GM23338 (cell line): ENCODE measurements at regions not wholly inside any gene's neighbourhood (a gene's known extent, or its start where the extent isn't known, plus 50 kb on each side); places are given as distances from the start of the nearest gene placed in this dataset.
A peak's percentile ranks its signal among the peaks of the same experiment; 100 is the strongest.

Experiments
- ATAC-seq: fragments of 200-7000 bp; cut with Tn5 transposase; 3 replicates; pipeline ENCODE4 v1.9.1; 2020
- DNase-seq: peaks from one replicate; pipeline ENCODE4 v3.0.0-alpha.2; 2015; ENCODE audit warnings: low spot score
- H2AFZ ChIP-seq: fragments of 200-600 bp; sonication (generic); 2 replicates; pipeline ENCODE4 v1.8.0; 2016; ENCODE audit warnings: antibody characterized with exemption, mild to moderate bottlenecking, moderate library complexity
- H3F3A ChIP-seq: fragments of 200-600 bp; sonication (generic); replicated peaks from 2 replicates; pipeline ENCODE4 v1.8.0; 2017; ENCODE audit warnings: antibody characterized with exemption, mixed run types, low read depth
- H3K27ac ChIP-seq: fragments of 200-600 bp; sonication (generic); 2 replicates; pipeline ENCODE4 v1.6.1; 2016; ENCODE audit warnings: low read depth
- H3K27me3 ChIP-seq: fragments of 200-600 bp; sonication (generic); 2 replicates; pipeline ENCODE4 v1.8.0; 2016; ENCODE audit warnings: mild to moderate bottlenecking, mixed run types, moderate library complexity; ENCODE audit not compliant: insufficient read depth
- H3K36me3 ChIP-seq: fragments of 200-600 bp; sonication (generic); 2 replicates; pipeline ENCODE4 v1.8.0; 2016; ENCODE audit warnings: mild to moderate bottlenecking; ENCODE audit not compliant: insufficient read depth
- H3K4me1 ChIP-seq: fragments of 200-600 bp; sonication (generic); 2 replicates; pipeline ENCODE4 v1.8.0; 2016; ENCODE audit warnings: mild to moderate bottlenecking, moderate library complexity; ENCODE audit not compliant: insufficient read depth
- H3K4me2 ChIP-seq: fragments of 200-600 bp; sonication (generic); 2 replicates; pipeline ENCODE4 v1.7.1; 2017; ENCODE audit warnings: mixed run types
- H3K4me3 ChIP-seq: fragments of 200-600 bp; sonication (generic); 2 replicates; pipeline ENCODE4 v1.6.1; 2016; ENCODE audit warnings: mixed run types
- H3K79me2 ChIP-seq: fragments of 200-600 bp; sonication (generic); replicated peaks from 2 replicates; pipeline ENCODE4 v1.8.0; 2017; ENCODE audit warnings: mild to moderate bottlenecking; ENCODE audit not compliant: insufficient read depth
- H3K9me2 ChIP-seq: fragments of 200-600 bp; sonication (generic); 2 replicates; pipeline ENCODE4 v1.8.0; 2017; ENCODE audit not compliant: insufficient read depth
- H4K20me1 ChIP-seq: fragments of 200-600 bp; sonication (generic); replicated peaks from 2 replicates; pipeline ENCODE4 v1.8.0; 2017; ENCODE audit warnings: mild to moderate bottlenecking; ENCODE audit not compliant: insufficient read depth
- H3K27ac Mint-ChIP-seq: 2 replicates; pipeline ENCODE4 v1.8.0; 2020; ENCODE audit warnings: inconsistent platforms, mild to moderate bottlenecking, moderate library complexity, mixed read lengths
- H3K27me3 Mint-ChIP-seq: 3 replicates; pipeline ENCODE4 v1.8.0; 2022; ENCODE audit warnings: low read depth, mild to moderate bottlenecking, moderate library complexity, mixed read lengths, inconsistent platforms; ENCODE audit not compliant: insufficient read depth, poor library complexity
- H3K36me3 Mint-ChIP-seq: 3 replicates; pipeline ENCODE4 v1.8.0; 2021; ENCODE audit warnings: low read depth, mild to moderate bottlenecking, inconsistent platforms, moderate library complexity, mixed read lengths
- H3K4me1 Mint-ChIP-seq: 3 replicates; pipeline ENCODE4 v1.8.0; 2020; ENCODE audit warnings: mild to moderate bottlenecking, inconsistent platforms, mixed read lengths
- H3K4me3 Mint-ChIP-seq: 3 replicates; pipeline ENCODE4 v1.8.0; 2021; ENCODE audit warnings: moderate library complexity, mild to moderate bottlenecking, inconsistent platforms, mixed read lengths
- H3K9me3 Mint-ChIP-seq: 3 replicates; pipeline ENCODE4 v1.8.0; 2020; ENCODE audit warnings: moderate library complexity, mild to moderate bottlenecking, inconsistent platforms, mixed read lengths
- CREB1 ChIP-seq: fragments of 250-450 bp; sonication (Bioruptor Pico); IDR thresholded peaks from 2 replicates; pipeline ENCODE4 v1.5.0; 2020; ENCODE audit warnings: low read depth, mild to moderate bottlenecking, moderate library complexity
- EZH2phosphoT487 ChIP-seq: fragments of 200-600 bp; sonication (generic); IDR thresholded peaks from one replicate; pipeline ENCODE4 v1.8.1; 2018; ENCODE audit warnings: antibody characterized with exemption; ENCODE audit not compliant: unreplicated experiment
- JUNB ChIP-seq: IDR thresholded peaks from one replicate; pipeline ENCODE4 v1.6.1; 2016; ENCODE audit warnings: antibody characterized with exemption; ENCODE audit not compliant: unreplicated experiment
- POLR2AphosphoS5 ChIP-seq: IDR thresholded peaks from 2 replicates; pipeline ENCODE4 v1.6.1; 2016; ENCODE audit warnings: antibody characterized with exemption, low read depth
- ZNF331 ChIP-seq: fragments of 250-450 bp; sonication (Bioruptor Pico); IDR thresholded peaks from 2 replicates; pipeline ENCODE4 v1.5.0; 2020; ENCODE audit warnings: low read depth, mild to moderate bottlenecking, moderate library complexity
- TF ChIP-seq, protein P1 (sequence below): fragments of 250-450 bp; sonication (Bioruptor Pico); IDR thresholded peaks from 2 replicates; pipeline ENCODE4 v1.5.0; 2020; ENCODE audit warnings: mild to moderate bottlenecking, moderate library complexity
- TF ChIP-seq, protein P2 (sequence below): IDR thresholded peaks from 2 replicates; pipeline ENCODE4 v1.6.1; 2016; ENCODE audit warnings: antibody characterized with exemption
- TF ChIP-seq, protein P3 (sequence below), 2 experiments: fragments of 200-600 bp in 1 of 2; sonication (generic) in 1 of 2; conservative IDR thresholded peaks; 2 replicates each; pipeline versions ENCODE4 v1.5.1 to v1.6.1; 2016 to 2017; ENCODE audit warnings: antibody characterized with exemption in 2 of 2, low read depth in 2 of 2, mild to moderate bottlenecking in 2 of 2, moderate library complexity in 1 of 2
- TF ChIP-seq, protein P4 (sequence below): IDR thresholded peaks from one replicate; pipeline ENCODE4 v1.6.1; 2018; ENCODE audit warnings: antibody characterized with exemption; ENCODE audit not compliant: unreplicated experiment

DNA sequence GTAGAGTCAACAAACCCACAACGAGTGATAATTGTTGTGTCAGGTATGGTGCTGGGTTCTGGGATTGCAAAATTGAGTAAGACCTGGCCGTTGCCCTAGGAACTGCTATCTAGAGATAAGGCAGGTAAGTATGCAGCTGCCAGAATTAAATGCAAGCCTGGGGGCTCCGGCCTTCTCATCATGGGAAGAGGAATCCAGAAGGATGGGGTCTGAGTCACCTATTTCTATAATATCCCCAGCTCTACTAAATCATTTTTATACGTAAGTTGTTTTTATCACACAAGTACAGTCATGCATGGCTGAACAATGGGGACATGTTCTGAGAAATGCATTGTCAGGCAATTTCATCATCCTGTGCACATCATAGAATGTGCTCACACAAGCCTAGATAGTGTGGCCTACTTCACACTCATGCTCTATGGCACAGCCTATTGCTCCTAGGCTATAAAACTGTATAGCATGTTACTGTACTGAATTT lies 203.0 kb downstream of the KLF5 start (continued):
- TF ChIP-seq, protein P1, sequence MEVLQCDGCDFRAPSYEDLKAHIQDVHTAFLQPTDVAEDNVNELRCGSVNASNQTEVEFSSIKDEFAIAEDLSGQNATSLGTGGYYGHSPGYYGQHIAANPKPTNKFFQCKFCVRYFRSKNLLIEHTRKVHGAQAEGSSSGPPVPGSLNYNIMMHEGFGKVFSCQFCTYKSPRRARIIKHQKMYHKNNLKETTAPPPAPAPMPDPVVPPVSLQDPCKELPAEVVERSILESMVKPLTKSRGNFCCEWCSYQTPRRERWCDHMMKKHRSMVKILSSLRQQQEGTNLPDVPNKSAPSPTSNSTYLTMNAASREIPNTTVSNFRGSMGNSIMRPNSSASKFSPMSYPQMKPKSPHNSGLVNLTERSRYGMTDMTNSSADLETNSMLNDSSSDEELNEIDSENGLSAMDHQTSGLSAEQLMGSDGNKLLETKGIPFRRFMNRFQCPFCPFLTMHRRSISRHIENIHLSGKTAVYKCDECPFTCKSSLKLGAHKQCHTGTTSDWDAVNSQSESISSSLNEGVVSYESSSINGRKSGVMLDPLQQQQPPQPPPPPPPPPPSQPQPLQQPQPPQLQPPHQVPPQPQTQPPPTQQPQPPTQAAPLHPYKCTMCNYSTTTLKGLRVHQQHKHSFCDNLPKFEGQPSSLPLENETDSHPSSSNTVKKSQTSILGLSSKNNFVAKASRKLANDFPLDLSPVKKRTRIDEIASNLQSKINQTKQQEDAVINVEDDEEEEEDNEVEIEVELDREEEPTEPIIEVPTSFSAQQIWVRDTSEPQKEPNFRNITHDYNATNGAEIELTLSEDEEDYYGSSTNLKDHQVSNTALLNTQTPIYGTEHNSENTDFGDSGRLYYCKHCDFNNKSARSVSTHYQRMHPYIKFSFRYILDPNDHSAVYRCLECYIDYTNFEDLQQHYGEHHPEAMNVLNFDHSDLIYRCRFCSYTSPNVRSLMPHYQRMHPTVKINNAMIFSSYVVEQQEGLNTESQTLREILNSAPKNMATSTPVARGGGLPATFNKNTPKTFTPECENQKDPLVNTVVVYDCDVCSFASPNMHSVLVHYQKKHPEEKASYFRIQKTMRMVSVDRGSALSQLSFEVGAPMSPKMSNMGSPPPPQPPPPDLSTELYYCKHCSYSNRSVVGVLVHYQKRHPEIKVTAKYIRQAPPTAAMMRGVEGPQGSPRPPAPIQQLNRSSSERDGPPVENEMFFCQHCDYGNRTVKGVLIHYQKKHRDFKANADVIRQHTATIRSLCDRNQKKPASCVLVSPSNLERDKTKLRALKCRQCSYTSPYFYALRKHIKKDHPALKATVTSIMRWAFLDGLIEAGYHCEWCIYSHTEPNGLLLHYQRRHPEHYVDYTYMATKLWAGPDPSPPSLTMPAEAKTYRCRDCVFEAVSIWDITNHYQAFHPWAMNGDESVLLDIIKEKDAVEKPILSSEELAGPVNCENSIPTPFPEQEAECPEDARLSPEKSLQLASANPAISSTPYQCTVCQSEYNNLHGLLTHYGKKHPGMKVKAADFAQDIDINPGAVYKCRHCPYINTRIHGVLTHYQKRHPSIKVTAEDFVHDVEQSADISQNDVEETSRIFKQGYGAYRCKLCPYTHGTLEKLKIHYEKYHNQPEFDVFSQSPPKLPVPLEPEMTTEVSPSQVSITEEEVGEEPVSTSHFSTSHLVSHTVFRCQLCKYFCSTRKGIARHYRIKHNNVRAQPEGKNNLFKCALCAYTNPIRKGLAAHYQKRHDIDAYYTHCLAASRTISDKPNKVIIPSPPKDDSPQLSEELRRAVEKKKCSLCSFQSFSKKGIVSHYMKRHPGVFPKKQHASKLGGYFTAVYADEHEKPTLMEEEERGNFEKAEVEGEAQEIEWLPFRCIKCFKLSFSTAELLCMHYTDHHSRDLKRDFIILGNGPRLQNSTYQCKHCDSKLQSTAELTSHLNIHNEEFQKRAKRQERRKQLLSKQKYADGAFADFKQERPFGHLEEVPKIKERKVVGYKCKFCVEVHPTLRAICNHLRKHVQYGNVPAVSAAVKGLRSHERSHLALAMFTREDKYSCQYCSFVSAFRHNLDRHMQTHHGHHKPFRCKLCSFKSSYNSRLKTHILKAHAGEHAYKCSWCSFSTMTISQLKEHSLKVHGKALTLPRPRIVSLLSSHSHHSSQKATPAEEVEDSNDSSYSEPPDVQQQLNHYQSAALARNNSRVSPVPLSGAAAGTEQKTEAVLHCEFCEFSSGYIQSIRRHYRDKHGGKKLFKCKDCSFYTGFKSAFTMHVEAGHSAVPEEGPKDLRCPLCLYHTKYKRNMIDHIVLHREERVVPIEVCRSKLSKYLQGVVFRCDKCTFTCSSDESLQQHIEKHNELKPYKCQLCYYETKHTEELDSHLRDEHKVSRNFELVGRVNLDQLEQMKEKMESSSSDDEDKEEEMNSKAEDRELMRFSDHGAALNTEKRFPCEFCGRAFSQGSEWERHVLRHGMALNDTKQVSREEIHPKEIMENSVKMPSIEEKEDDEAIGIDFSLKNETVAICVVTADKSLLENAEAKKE (CRISPR knock-in tag): no peak
- TF ChIP-seq CREB1 (no peak), EZH2phosphoT487 (no peak), JUNB (no peak), POLR2AphosphoS5 (no peak)

DNA sequence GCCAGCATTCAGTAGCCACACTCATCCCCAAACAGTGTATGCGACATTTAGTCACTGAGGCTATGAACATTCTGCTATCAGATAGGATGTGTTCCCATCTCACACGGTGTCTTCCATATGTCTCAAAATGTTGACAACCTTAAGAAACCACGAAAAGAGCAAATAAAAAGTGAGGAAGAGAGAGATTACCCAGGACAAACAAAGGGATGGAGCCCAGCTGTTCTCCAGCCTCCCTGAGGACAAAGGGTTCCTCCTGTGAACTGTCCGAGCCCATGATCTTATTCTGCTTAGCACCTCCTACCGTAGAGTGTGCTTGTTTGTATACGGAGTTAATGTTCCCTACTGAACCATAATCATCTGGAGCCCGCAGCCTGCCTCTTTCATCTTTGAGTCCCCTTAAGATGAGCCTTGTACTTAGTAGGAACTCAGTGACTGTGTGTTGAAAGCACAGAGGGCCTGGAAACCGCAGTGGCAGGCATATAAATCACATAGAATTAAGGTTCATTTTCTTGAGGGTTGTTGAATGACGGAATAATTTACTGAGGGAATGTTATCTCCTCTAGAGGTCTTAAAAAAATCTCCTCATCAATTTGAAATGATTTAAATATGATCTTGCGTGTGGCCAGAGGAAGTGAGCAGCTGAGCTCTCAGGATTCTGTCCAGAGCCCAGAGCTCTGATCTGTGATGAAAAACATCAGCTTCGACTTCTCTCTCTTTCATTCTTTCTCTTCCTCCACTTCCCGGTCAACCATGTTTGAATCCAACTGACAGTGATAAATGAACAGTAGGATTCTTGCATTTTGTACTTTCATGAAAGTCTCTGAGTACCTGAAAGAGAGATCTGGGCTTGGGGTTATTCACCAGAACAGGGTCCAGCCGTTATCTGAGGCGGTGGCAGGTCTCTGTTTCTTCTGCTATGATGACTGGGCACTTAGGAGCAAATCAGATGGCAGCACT lies 200.5 kb downstream of the KLF5 start:
- Mint-ChIP-seq H3K4me1 (peaks cover 4% of the 10 kb centered on the region; the same call in 2 of the 3 replicates), H3K27me3 (no peaks in the 10 kb centered on the region), H3K4me3 (no peak overlapping the region), H3K36me3 (no peaks in the 10 kb centered on the region), H3K9me3 (no peaks in the 10 kb centered on the region), H3K27ac (no peak overlapping the region)
- no peak overlapping the region for H3K27ac ChIP-seq
- H3K27me3 ChIP-seq: no peaks in the 10 kb centered on the region
- no peaks in the 10 kb centered on the region for H3K36me3 ChIP-seq
- ATAC-seq (0 out of 3 replicates have a peak, but pooled peaks have one; percentile 45), DNase-seq (no peak)
- H4K20me1 ChIP-seq: no peaks in the 10 kb centered on the region
- no peaks in the 10 kb centered on the region for H3F3A ChIP-seq
- peaks cover under 1% of the 10 kb centered on the region; the same call in 1 of the 2 replicates for H3K9me2 ChIP-seq
- TF ChIP-seq EZH2phosphoT487: no peak
- no peak for TF ChIP-seq POLR2AphosphoS5
- TF ChIP-seq, protein P2, sequence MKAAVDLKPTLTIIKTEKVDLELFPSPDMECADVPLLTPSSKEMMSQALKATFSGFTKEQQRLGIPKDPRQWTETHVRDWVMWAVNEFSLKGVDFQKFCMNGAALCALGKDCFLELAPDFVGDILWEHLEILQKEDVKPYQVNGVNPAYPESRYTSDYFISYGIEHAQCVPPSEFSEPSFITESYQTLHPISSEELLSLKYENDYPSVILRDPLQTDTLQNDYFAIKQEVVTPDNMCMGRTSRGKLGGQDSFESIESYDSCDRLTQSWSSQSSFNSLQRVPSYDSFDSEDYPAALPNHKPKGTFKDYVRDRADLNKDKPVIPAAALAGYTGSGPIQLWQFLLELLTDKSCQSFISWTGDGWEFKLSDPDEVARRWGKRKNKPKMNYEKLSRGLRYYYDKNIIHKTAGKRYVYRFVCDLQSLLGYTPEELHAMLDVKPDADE: no peak
- TF ChIP-seq CREB1: no peak
- TF ChIP-seq, protein P3, sequence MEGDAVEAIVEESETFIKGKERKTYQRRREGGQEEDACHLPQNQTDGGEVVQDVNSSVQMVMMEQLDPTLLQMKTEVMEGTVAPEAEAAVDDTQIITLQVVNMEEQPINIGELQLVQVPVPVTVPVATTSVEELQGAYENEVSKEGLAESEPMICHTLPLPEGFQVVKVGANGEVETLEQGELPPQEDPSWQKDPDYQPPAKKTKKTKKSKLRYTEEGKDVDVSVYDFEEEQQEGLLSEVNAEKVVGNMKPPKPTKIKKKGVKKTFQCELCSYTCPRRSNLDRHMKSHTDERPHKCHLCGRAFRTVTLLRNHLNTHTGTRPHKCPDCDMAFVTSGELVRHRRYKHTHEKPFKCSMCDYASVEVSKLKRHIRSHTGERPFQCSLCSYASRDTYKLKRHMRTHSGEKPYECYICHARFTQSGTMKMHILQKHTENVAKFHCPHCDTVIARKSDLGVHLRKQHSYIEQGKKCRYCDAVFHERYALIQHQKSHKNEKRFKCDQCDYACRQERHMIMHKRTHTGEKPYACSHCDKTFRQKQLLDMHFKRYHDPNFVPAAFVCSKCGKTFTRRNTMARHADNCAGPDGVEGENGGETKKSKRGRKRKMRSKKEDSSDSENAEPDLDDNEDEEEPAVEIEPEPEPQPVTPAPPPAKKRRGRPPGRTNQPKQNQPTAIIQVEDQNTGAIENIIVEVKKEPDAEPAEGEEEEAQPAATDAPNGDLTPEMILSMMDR (conservative IDR thresholded peaks at IDR 0.05; ENCODE audit: low read depth in 2 of 2): no peak
- TF ChIP-seq, protein P4, sequence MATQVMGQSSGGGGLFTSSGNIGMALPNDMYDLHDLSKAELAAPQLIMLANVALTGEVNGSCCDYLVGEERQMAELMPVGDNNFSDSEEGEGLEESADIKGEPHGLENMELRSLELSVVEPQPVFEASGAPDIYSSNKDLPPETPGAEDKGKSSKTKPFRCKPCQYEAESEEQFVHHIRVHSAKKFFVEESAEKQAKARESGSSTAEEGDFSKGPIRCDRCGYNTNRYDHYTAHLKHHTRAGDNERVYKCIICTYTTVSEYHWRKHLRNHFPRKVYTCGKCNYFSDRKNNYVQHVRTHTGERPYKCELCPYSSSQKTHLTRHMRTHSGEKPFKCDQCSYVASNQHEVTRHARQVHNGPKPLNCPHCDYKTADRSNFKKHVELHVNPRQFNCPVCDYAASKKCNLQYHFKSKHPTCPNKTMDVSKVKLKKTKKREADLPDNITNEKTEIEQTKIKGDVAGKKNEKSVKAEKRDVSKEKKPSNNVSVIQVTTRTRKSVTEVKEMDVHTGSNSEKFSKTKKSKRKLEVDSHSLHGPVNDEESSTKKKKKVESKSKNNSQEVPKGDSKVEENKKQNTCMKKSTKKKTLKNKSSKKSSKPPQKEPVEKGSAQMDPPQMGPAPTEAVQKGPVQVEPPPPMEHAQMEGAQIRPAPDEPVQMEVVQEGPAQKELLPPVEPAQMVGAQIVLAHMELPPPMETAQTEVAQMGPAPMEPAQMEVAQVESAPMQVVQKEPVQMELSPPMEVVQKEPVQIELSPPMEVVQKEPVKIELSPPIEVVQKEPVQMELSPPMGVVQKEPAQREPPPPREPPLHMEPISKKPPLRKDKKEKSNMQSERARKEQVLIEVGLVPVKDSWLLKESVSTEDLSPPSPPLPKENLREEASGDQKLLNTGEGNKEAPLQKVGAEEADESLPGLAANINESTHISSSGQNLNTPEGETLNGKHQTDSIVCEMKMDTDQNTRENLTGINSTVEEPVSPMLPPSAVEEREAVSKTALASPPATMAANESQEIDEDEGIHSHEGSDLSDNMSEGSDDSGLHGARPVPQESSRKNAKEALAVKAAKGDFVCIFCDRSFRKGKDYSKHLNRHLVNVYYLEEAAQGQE: no peak
- no peak for TF ChIP-seq ZNF331 (CRISPR knock-in tag)
- peak overlapping the region; percentile 72 for H2AFZ ChIP-seq
- H3K4me2 ChIP-seq: no peak overlapping the region
- H3K4me3 ChIP-seq: no peak overlapping the region
- no peaks in the 10 kb centered on the region for H3K4me1 ChIP-seq
- no peaks in the 10 kb centered on the region for H3K79me2 ChIP-seq
